RWPE1 (cell line): ENCODE measurements at regions not wholly inside any gene's neighbourhood (a gene's known extent, or its start where the extent isn't known, plus 50 kb on each side); places are given as distances from the start of the nearest gene placed in this dataset.

Experiments
- CTCF ChIA-PET: fragments of 350-600 bp; sonication (Branson Sonifier 250); formaldehyde crosslinking; extraction: SDS; loops from one replicate; lab custom pipeline; 2021; lab: Yijun Ruan, JAX
- POLR2A ChIA-PET: fragments of 400-600 bp; formaldehyde crosslinking; extraction: SDS; loops from one replicate; lab custom pipeline; 2020; ENCODE audit warnings: antibody characterized with exemption; ENCODE audit not compliant: low non-redundant PET; lab: Yijun Ruan, JAX
- DNase-seq: peaks from one replicate; pipeline ENCODE4 v3.0.0; 2012; ENCODE audit warnings: low spot score
- H3K27ac ChIP-seq: fragments of 450-650 bp; 2 replicates; pipeline ENCODE4 v1.5.1; 2017
- TF ChIP-seq, protein P1 (sequence below): fragments of 450-650 bp; conservative IDR thresholded peaks from 2 replicates; pipeline ENCODE4 v1.5.1; 2017; ENCODE audit warnings: low read depth, mild to moderate bottlenecking

DNA sequence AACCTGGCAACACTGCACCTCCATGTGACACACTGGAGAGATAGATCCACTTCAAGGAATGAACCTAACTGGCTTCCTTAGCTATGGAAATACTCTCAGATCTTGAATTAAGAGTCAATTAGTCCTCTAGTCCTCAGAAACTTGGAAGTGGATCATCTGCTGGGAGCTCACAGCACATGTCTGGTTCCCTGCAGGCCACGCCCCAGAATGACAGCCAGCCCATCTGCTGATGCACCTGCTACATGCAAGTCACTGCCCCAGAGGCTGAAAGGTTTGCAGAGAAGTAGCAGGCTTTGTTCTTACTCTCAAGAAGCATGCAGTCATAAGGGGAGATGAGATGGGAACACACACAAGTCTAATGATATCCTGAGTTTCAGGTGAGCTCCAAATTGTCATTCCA lies 275.9 kb downstream of the SKAP2 start:
- ChIA-PET POLR2A (no interaction called here), CTCF (interaction anchor here (0.6 to 2.0 kb wide), 2 partner anchors 79 to 103 kb away, joined by 4 to 6 read pairs; no protein-coding TSS in a partner anchor)
- H3K27ac ChIP-seq = no peak overlapping the region
- DNase-seq = no peak
- TF ChIP-seq, protein P1, sequence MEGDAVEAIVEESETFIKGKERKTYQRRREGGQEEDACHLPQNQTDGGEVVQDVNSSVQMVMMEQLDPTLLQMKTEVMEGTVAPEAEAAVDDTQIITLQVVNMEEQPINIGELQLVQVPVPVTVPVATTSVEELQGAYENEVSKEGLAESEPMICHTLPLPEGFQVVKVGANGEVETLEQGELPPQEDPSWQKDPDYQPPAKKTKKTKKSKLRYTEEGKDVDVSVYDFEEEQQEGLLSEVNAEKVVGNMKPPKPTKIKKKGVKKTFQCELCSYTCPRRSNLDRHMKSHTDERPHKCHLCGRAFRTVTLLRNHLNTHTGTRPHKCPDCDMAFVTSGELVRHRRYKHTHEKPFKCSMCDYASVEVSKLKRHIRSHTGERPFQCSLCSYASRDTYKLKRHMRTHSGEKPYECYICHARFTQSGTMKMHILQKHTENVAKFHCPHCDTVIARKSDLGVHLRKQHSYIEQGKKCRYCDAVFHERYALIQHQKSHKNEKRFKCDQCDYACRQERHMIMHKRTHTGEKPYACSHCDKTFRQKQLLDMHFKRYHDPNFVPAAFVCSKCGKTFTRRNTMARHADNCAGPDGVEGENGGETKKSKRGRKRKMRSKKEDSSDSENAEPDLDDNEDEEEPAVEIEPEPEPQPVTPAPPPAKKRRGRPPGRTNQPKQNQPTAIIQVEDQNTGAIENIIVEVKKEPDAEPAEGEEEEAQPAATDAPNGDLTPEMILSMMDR = no peak

GRCh38 chr7:26590709-26591108 lies 273.7 kb downstream of the SKAP2 start:
- TF ChIP-seq, protein P1 = no peak
- CTCF ChIA-PET = interaction anchor here (0.5 kb wide), 1 partner anchor 79 kb away, joined by 3 read pairs; no protein-coding TSS in a partner anchor
- H3K27ac ChIP-seq = no peak overlapping the region
- POLR2A ChIA-PET = no interaction called here
- DNase-seq = no peak

DNA sequence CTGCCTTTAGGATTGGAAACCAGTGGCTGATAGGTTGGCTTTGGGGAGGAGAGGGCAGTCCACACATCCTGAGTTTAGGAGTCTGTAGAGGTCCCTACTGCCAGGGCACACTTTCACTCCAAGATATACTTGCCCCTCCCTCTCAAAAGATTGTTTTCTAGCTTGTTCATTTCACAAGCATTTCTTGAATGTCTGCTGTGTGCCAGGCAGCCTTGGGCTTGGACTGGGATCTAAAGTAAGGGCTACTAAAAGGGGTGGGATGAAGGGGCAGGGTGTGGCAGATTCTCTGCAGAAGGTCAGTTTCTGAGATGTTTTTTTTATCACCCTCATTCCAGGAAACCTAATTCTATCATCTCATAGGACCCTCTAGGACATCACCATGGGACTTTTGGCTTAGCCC lies 272.4 kb downstream of the SKAP2 start:
- POLR2A ChIA-PET = no interaction called here
- CTCF ChIA-PET = no interaction called here
- no peak for DNase-seq
- no peak overlapping the region for H3K27ac ChIP-seq
- TF ChIP-seq, protein P1 = no peak

GRCh38 chr7:26593393-26593792 lies 271.0 kb downstream of the SKAP2 start:
- no peak for DNase-seq

GRCh38 chr7:26593896-26594295 lies 270.5 kb downstream of the SKAP2 start:
- TF ChIP-seq, protein P1 = no peak
- no peak overlapping the region for H3K27ac ChIP-seq
- ChIA-PET CTCF (interaction anchor here (0.6 kb wide), 1 partner anchor 698 kb away, joined by 4 read pairs; no protein-coding TSS in a partner anchor), POLR2A (no interaction called here)
- no peak for DNase-seq

More at GRCh38 chr7:26593393-26593792, 271.0 kb downstream of the SKAP2 start:
- TF ChIP-seq, protein P1 = no peak
- H3K27ac ChIP-seq = no peak overlapping the region
- ChIA-PET POLR2A (no interaction called here), CTCF (interaction anchor here (0.6 to 0.9 kb wide), 2 partner anchors 189 to 697 kb away, joined by 4 read pairs; no protein-coding TSS in a partner anchor)

- POLR2A ChIA-PET = no interaction called here
Observed at GRCh38 chr7:26594553-26594952, 269.8 kb downstream of the SKAP2 start.

More at GRCh38 chr7:26594553-26594952, 269.8 kb downstream of the SKAP2 start:
- TF ChIP-seq, protein P1 = no peak
- no peak for DNase-seq
- CTCF ChIA-PET = no interaction called here
- no peak overlapping the region for H3K27ac ChIP-seq
